ENCODE measurements at regions not wholly inside any gene's neighbourhood (a gene's known extent, or its start where the extent isn't known, plus 50 kb on each side); places are given as distances from the start of the nearest gene placed in this dataset.

DNA sequence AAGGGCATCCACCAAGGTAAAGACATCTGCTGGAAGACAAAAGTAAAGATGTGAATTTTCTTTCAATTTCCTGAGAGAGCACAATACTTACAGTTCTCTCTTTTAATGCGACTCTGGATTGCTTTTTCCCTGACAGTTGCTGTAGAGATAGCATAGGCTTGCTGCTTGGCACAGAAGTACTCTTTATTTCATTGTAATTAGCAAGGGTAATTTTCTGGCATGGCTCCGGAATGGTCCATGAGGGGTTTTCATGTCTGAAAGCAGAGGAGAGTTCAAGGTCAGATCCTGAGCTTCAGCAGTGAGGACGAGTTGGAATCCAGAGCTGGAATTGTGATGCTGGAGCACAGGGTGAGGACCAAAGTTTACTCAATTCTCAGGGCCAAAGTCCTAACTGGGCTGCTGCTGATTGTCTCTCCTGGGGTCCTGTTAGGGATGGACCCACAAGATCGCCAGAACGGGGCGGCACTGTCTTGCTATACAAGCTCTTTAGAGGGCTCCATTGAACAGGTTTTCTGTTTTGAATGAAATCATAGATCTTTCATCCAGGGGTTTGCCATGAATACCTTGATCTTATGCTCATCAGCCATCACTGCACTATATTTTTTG lies 190.0 kb upstream of the MKI67 start:
- Mint-ChIP-seq H3K27ac (no peak overlapping the region), H3K4me1 (no peaks in the 10 kb centered on the region), H3K27me3 (no peaks in the 10 kb centered on the region), H3K36me3 (ENCODE audit: low read depth) (no peaks in the 10 kb centered on the region), H3K4me3 (no peak overlapping the region), H3K9me3 (no peaks in the 10 kb centered on the region)
- POLR2A ChIA-PET = no interaction called here
- CTCF ChIA-PET = no interaction called here
- intact Hi-C loops (cut with micrococcal nuclease) = no loop called here
- TF ChIP-seq, protein P1, sequence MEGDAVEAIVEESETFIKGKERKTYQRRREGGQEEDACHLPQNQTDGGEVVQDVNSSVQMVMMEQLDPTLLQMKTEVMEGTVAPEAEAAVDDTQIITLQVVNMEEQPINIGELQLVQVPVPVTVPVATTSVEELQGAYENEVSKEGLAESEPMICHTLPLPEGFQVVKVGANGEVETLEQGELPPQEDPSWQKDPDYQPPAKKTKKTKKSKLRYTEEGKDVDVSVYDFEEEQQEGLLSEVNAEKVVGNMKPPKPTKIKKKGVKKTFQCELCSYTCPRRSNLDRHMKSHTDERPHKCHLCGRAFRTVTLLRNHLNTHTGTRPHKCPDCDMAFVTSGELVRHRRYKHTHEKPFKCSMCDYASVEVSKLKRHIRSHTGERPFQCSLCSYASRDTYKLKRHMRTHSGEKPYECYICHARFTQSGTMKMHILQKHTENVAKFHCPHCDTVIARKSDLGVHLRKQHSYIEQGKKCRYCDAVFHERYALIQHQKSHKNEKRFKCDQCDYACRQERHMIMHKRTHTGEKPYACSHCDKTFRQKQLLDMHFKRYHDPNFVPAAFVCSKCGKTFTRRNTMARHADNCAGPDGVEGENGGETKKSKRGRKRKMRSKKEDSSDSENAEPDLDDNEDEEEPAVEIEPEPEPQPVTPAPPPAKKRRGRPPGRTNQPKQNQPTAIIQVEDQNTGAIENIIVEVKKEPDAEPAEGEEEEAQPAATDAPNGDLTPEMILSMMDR (IDR thresholded peaks at IDR 0.05) = no peak
- no peak for ATAC-seq (ENCODE audit: low read depth)
- no peak for DNase-seq

DNA sequence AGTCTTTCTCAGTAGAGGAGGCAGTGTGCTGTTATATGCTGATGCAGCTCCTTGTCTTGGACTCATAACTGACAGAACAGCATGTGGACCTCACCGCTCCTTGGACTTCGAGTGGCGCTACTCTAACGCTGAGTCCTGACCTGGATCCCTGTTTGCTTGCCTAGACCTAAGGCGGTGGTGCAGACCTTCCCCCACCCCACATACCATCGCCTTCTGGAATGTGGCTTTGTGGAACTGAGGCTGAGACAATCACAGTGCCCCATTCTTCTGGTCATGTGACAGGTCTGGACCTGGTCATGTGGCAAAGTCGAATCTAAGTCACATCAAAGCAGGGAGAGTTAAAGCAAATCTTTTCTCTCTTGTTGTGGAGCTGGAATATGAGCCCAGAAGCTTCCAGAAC lies 190.7 kb upstream of the MKI67 start:
- H3K4me1 Mint-ChIP-seq = no peaks in the 10 kb centered on the region
- DNase-seq (no peak), ATAC-seq (ENCODE audit: low read depth) (no peak)
- no peaks in the 10 kb centered on the region for H3K9me3 Mint-ChIP-seq
- H3K27me3 Mint-ChIP-seq = no peaks in the 10 kb centered on the region
- H3K4me3 Mint-ChIP-seq = no peak overlapping the region
- POLR2A ChIA-PET = no interaction called here
- TF ChIP-seq, protein P1 (IDR thresholded peaks at IDR 0.05) = no peak
- CTCF ChIA-PET = no interaction called here
- H3K36me3 Mint-ChIP-seq (ENCODE audit: low read depth) = no peaks in the 10 kb centered on the region
- no peak overlapping the region for H3K27ac Mint-ChIP-seq
- intact Hi-C loops (cut with micrococcal nuclease) = no loop called here

DNA sequence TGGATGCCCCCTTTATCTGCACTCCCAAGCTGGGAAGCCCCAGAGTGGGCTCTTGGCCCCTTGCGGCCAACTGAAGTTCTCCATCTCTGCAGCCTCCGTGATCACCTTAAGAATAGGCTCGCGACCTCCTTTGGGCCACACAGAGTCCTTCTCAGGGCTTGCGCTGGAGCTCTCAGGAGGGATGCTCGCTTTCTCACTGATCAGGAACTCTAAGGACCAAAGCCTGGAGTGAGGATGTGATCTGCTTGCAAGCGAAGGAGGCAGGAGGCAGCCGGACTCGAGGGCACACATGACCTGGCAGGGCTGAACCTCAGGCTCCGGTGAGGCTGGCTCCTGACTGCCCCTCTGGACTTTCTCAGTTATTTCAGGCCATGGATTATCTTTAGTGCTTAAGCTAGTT lies 192.1 kb upstream of the MKI67 start:
- DNase-seq = no peak
- ATAC-seq (ENCODE audit: low read depth) = no peak

DNA sequence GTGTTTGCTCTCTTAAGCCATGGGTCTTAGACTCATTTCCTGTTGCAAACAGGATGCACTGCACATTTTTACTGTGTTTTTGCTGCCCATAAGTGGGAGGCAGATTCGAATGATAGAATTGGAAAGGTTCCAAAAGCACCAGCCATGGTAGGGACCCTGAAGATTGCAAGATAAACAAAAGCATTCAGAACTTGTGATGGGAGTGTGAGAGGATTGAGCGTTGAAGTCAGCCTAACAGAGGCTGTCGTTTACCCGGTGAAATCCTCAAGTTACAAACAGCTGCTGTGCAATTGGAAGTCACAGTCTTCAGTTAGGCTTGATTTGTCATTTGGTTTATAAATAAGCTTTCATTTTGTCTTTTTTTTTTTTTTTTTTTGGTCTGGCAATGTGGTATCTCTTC lies 192.7 kb upstream of the MKI67 start:
- ChIA-PET CTCF (no interaction called here), POLR2A (no interaction called here)
- H3K9me3 Mint-ChIP-seq = no peaks in the 10 kb centered on the region
- intact Hi-C loops (cut with micrococcal nuclease) = no loop called here
- no peak overlapping the region for H3K4me3 Mint-ChIP-seq
- peaks cover 6% of the 10 kb centered on the region for H3K27me3 Mint-ChIP-seq
- no peak overlapping the region for H3K27ac Mint-ChIP-seq
- TF ChIP-seq, protein P1 (IDR thresholded peaks at IDR 0.05) = no peak
- no peak for ATAC-seq (ENCODE audit: low read depth)
- H3K36me3 Mint-ChIP-seq (ENCODE audit: low read depth) = no peaks in the 10 kb centered on the region
- H3K4me1 Mint-ChIP-seq = no peaks in the 10 kb centered on the region
- DNase-seq = no peak

More for the DNA sequence above, 192.1 kb upstream of the MKI67 start:
- Mint-ChIP-seq H3K36me3 (ENCODE audit: low read depth) (no peaks in the 10 kb centered on the region), H3K4me3 (no peak overlapping the region), H3K4me1 (no peaks in the 10 kb centered on the region), H3K9me3 (no peaks in the 10 kb centered on the region), H3K27me3 (peaks cover 6% of the 10 kb centered on the region), H3K27ac (no peak overlapping the region)
- intact Hi-C loops (cut with micrococcal nuclease) = no loop called here
- TF ChIP-seq, protein P1 (IDR thresholded peaks at IDR 0.05) = no peak
- ChIA-PET CTCF (no interaction called here), POLR2A (no interaction called here)

DNA sequence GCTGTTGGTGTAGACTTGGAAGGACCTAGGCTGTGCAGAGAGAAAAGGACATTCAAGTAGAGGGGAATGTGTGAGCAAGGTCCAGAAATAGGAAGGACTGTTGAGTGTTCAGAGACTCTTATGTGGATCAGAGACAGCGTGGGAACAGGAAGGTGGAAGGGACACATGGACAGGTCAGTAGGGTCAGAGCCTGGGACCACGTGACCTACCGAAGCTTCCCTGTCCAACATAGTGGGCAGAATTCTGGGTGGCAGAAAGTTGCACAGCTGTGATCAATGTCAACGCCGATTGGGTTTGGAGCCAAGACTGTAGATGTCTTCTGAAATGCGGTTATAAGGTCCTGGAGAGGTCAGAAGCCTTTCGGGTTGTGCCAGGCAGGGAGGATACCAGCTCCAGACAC lies 195.9 kb upstream of the MKI67 start:
- POLR2A ChIA-PET = no interaction called here
- CTCF ChIA-PET = no interaction called here
- no peak overlapping the region for H3K4me3 Mint-ChIP-seq
- DNase-seq (no peak), ATAC-seq (ENCODE audit: low read depth) (no peak)
- H3K9me3 Mint-ChIP-seq = no peaks in the 10 kb centered on the region
- intact Hi-C loops (cut with micrococcal nuclease) = no loop called here
- no peaks in the 10 kb centered on the region for H3K4me1 Mint-ChIP-seq
- H3K27me3 Mint-ChIP-seq = peaks cover 9% of the 10 kb centered on the region
- no peak overlapping the region for H3K27ac Mint-ChIP-seq
- TF ChIP-seq, protein P1 (IDR thresholded peaks at IDR 0.05) = no peak
- H3K36me3 Mint-ChIP-seq (ENCODE audit: low read depth) = no peaks in the 10 kb centered on the region
